ENCODE measurements at regions not wholly inside any gene's neighbourhood (a gene's known extent, or its start where the extent isn't known, plus 50 kb on each side); places are given as distances from the start of the nearest gene placed in this dataset.
"Not testable (repeated sequence)": the region's sequence is repeated elsewhere in the genome, so short reads cannot be mapped to it uniquely, and the experiment has no call there.

DNA sequence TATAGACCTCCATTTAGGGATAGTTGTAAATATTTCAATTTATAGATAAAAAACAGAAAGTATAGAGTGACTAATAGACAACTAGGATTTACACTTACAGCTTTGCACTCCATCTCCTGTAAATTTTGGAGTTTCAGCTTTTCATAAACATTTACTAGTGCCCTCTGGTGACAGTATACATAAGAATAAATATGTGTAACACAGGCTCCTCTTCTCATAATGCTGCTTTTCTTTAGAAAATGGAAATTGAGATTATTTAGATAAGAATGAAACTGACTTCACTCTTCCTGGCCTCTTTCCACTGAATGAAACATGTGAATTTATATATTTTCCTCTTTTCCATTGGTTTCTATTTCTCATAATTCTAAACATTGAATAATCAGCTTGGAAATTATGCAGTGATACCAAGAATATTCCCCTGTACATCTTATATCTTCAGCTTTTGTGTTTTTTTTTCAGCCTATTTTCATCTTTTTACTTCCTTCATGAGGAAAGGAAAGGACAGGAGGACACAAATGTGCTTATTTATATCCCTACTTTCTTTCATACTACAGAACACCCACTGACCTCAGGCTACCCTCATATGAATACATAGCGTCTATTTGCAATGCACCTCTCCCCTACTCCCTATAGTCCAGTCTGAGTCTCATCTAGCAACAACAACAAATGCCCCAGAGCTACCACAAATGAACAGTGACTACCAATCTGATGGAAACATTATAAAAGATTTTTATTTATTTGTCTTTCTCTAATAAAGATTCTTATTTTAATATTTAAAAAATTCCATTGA, 103.1 kb upstream of the CCDC39 start:
- DNase-seq (ENCODE audit: low read depth, low spot score) (no peak), FAIRE-seq (no peak)
- intact Hi-C loops (cut with micrococcal nuclease) = no loop called here
- Histone ChIP-seq H3K4me1 (ENCODE audit: control insufficient read depth, extremely low read depth, insufficient read depth, low read length) (no peaks in the 10 kb centered on the region), H3K4me3 (replicated peaks in 1 of 3; ENCODE audit: insufficient read depth in 1 of 3, low read depth in 1 of 3, low read length in 3 of 3) (no peak overlapping the region), H4K20me1 (replicated peaks; ENCODE audit: control insufficient read depth, extremely low read depth, insufficient read depth, low read length) (no peaks in the 10 kb centered on the region), H3K4me2 (ENCODE audit: insufficient read depth, low read length) (no peak overlapping the region), H3K9me3 (replicated peaks; ENCODE audit: control insufficient read depth, insufficient read depth, low read length) (no peaks in the 10 kb centered on the region), H3K79me2 (ENCODE audit: control insufficient read depth, insufficient read depth, low read length) (no peaks in the 10 kb centered on the region), H2AFZ (ENCODE audit: low read depth, low read length) (no peak overlapping the region), H3K36me3 (ENCODE audit: control insufficient read depth in 2 of 2, extremely low read depth in 1 of 2, insufficient read depth in 2 of 2, low read length in 2 of 2) (no peaks in the 10 kb centered on the region), H3K9me1 (replicated peaks; ENCODE audit: control insufficient read depth, extremely low read depth, insufficient read depth, low read length) (no peaks in the 10 kb centered on the region), H3K9ac (replicated peaks; ENCODE audit: extremely low read depth, insufficient read depth, low read length) (no peak overlapping the region), H3K27ac (ENCODE audit: insufficient read depth, low read depth, low read length) (no peak overlapping the region), H3K27me3 (ENCODE audit: control insufficient read depth in 2 of 2, insufficient read depth in 2 of 2, low read length in 2 of 2) (no peaks in the 10 kb centered on the region)
- CTCF ChIA-PET = interaction anchor here (0.6 to 1.4 kb wide), 9 partner anchors 21 to 1014 kb away, joined by 3 to 7 read pairs (median 3); no protein-coding TSS in a partner anchor
- BruUV-seq (replicated peaks) = no TSS peak
- TF ChIP-seq JUN (IDR thresholded peaks at IDR 0.05; ENCODE audit: borderline replicate concordance, insufficient read depth, insufficient read length, low read depth) = no peak
- TF ChIP-seq POLR2AphosphoS5 (IDR thresholded peaks at IDR 0.05; ENCODE audit: insufficient read depth, low read depth, low read length) = no peak
- TF ChIP-seq EZH2 (IDR thresholded peaks at IDR 0.05; ENCODE audit: borderline replicate concordance, low read depth, low read length, severe bottlenecking) = no peak
- no peak for TF ChIP-seq POLR2A (IDR thresholded peaks at IDR 0.05; ENCODE audit: low read depth, low read length)
- no peak for TF ChIP-seq MYC (IDR thresholded peaks at IDR 0.05; ENCODE audit: low read depth, low read length)
- TF ChIP-seq MAX (IDR thresholded peaks at IDR 0.05; ENCODE audit: insufficient read depth, insufficient read length) = no peak
- no peak for TF ChIP-seq GATA2 (IDR thresholded peaks at IDR 0.05; ENCODE audit: insufficient read depth, insufficient read length, low read depth, low read length)
- dilution Hi-C loops (cut with MboI; ENCODE audit: extremely low pct_ligation_motif_present, low sequenced_read_pairs) = no loop called here
- POLR2A ChIA-PET = no interaction called here

DNA sequence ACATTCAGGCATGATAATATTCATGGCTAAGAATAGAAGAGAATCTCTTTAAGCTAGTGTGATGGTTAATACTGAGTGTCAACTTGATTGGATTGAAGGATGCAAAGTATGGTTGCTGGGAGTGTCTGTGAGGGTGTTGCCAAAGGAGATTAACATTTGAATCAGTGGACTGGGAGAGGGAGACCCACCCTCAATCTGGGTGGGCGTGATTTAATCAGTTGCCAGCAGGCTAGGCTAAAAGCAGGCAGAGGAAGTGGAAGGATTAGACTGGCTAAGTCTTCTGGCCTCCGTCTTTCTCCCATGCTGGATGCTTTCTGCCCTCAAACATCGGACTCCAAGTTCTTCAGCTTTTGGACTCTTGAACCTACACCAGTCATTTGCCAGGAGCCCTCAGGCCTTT, 106.9 kb upstream of the CCDC39 start:
- POLR2A ChIA-PET; BruUV-seq (replicated peaks); CTCF ChIA-PET: not testable (repeated sequence)

More for the DNA sequence above, 106.9 kb upstream of the CCDC39 start:
- H4K20me1 ChIP-seq (replicated peaks; ENCODE audit: control insufficient read depth, extremely low read depth, insufficient read depth, low read length); dilution Hi-C loops (cut with MboI; ENCODE audit: extremely low pct_ligation_motif_present, low sequenced_read_pairs); H3K27me3 ChIP-seq (ENCODE audit: control insufficient read depth in 2 of 2, insufficient read depth in 2 of 2, low read length in 2 of 2); H2AFZ ChIP-seq (ENCODE audit: low read depth, low read length); H3K4me3 ChIP-seq (replicated peaks in 1 of 3; ENCODE audit: insufficient read depth in 1 of 3, low read depth in 1 of 3, low read length in 3 of 3); H3K36me3 ChIP-seq (ENCODE audit: control insufficient read depth in 2 of 2, extremely low read depth in 1 of 2, insufficient read depth in 2 of 2, low read length in 2 of 2); H3K9me3 ChIP-seq (replicated peaks; ENCODE audit: control insufficient read depth, insufficient read depth, low read length); intact Hi-C loops (cut with micrococcal nuclease); H3K4me2 ChIP-seq (ENCODE audit: insufficient read depth, low read length); H3K27ac ChIP-seq (ENCODE audit: insufficient read depth, low read depth, low read length); H3K79me2 ChIP-seq (ENCODE audit: control insufficient read depth, insufficient read depth, low read length); H3K9ac ChIP-seq (replicated peaks; ENCODE audit: extremely low read depth, insufficient read depth, low read length); DNase-seq (ENCODE audit: low read depth, low spot score); H3K4me1 ChIP-seq (ENCODE audit: control insufficient read depth, extremely low read depth, insufficient read depth, low read length); FAIRE-seq; H3K9me1 ChIP-seq (replicated peaks; ENCODE audit: control insufficient read depth, extremely low read depth, insufficient read depth, low read length): not testable (repeated sequence)

All from endothelial cell of umbilical vein (primary cell).